ENCODE measurements at regions not wholly inside any gene's neighbourhood (a gene's known extent, or its start where the extent isn't known, plus 50 kb on each side); places are given as distances from the start of the nearest gene placed in this dataset.

GRCh38 chr5:106195679-106196474, 1474.9 kb downstream of the EFNA5 start:
- Mint-ChIP-seq H3K27me3 (ENCODE audit: low read depth in 2 of 2) (no peaks in the 10 kb centered on the region), H3K27ac (no peak overlapping the region), H3K9me3 (peaks cover 10 to 17% of the 10 kb centered on the region in 2 donors), H3K4me3 (no peak overlapping the region), H3K36me3 (no peaks in the 10 kb centered on the region), H3K4me1 (no peaks in the 10 kb centered on the region)
- no peak overlapping the region for H3K27ac ChIP-seq (ENCODE audit: low read length)
- no peak for TF ChIP-seq CTCF (IDR thresholded peaks at IDR 0.05)
- H3K9me3 ChIP-seq (ENCODE audit: control insufficient read depth, insufficient read depth, low read length) = no peaks in the 10 kb centered on the region
- no peaks in the 10 kb centered on the region for H3K27me3 ChIP-seq (ENCODE audit: control insufficient read depth, insufficient read depth, low read length)
- no peak for DNase-seq
- no peaks in the 10 kb centered on the region for H3K36me3 ChIP-seq (ENCODE audit: control insufficient read depth, insufficient read depth, low read length)
- 76% methylated on average over 4 of the region's 5 CpGs for WGBS (ENCODE audit: insufficient coverage)
- no peaks in the 10 kb centered on the region for H3K4me1 ChIP-seq (ENCODE audit: control insufficient read depth, insufficient read depth, low read length)
- intact Hi-C loops (cut with micrococcal nuclease) = no loop called here
- ATAC-seq = no peak
- H3K4me3 ChIP-seq (ENCODE audit: low read length) = no peak overlapping the region

- no peaks in the 10 kb centered on the region for H3K27me3 Mint-ChIP-seq (ENCODE audit: low read depth in 2 of 2)
- H3K9me3 Mint-ChIP-seq = peaks cover 3 to 6% of the 10 kb centered on the region in 2 donors
- no peaks in the 10 kb centered on the region for H3K4me1 ChIP-seq (ENCODE audit: control insufficient read depth, insufficient read depth, low read length)
- 100% methylated on average over 1 of the region's 3 CpGs for WGBS (ENCODE audit: insufficient coverage)
- TF ChIP-seq CTCF (IDR thresholded peaks at IDR 0.05) = no peak
- H3K9me3 ChIP-seq (ENCODE audit: control insufficient read depth, insufficient read depth, low read length) = no peaks in the 10 kb centered on the region
- no peak overlapping the region for H3K27ac Mint-ChIP-seq
- DNase-seq (no peak), ATAC-seq (no peak)
- no peak overlapping the region for H3K4me3 Mint-ChIP-seq
- intact Hi-C loops (cut with micrococcal nuclease) = no loop called here
- H3K27me3 ChIP-seq (ENCODE audit: control insufficient read depth, insufficient read depth, low read length) = no peaks in the 10 kb centered on the region
- H3K4me1 Mint-ChIP-seq = no peaks in the 10 kb centered on the region
- no peaks in the 10 kb centered on the region for H3K36me3 Mint-ChIP-seq
- H3K36me3 ChIP-seq (ENCODE audit: control insufficient read depth, insufficient read depth, low read length) = no peaks in the 10 kb centered on the region
- H3K27ac ChIP-seq (ENCODE audit: low read length) = no peak overlapping the region
- H3K4me3 ChIP-seq (ENCODE audit: low read length) = no peak overlapping the region
Observed at GRCh38 chr5:106189121-106189809, 1481.5 kb downstream of the EFNA5 start.

- H3K36me3 ChIP-seq (ENCODE audit: control insufficient read depth, insufficient read depth, low read length) = no peaks in the 10 kb centered on the region
- H3K4me3 Mint-ChIP-seq = no peak overlapping the region
- H3K27ac ChIP-seq (ENCODE audit: low read length) = no peak overlapping the region
- H3K9me3 Mint-ChIP-seq = peaks cover 3 to 5% of the 10 kb centered on the region in 2 donors
- no peaks in the 10 kb centered on the region for H3K27me3 Mint-ChIP-seq (ENCODE audit: low read depth in 2 of 2)
- H3K4me3 ChIP-seq (ENCODE audit: low read length) = no peak overlapping the region
- DNase-seq (no peak), ATAC-seq (no peak)
- no peak overlapping the region for H3K27ac Mint-ChIP-seq
- intact Hi-C loops (cut with micrococcal nuclease) = no loop called here
- TF ChIP-seq CTCF (IDR thresholded peaks at IDR 0.05) = no peak
- H3K36me3 Mint-ChIP-seq = no peaks in the 10 kb centered on the region
- 85% methylated on average over 3 of the region's 3 CpGs for WGBS (ENCODE audit: insufficient coverage)
- no peaks in the 10 kb centered on the region for H3K4me1 ChIP-seq (ENCODE audit: control insufficient read depth, insufficient read depth, low read length)
- H3K27me3 ChIP-seq (ENCODE audit: control insufficient read depth, insufficient read depth, low read length) = no peaks in the 10 kb centered on the region
- H3K9me3 ChIP-seq (ENCODE audit: control insufficient read depth, insufficient read depth, low read length) = no peaks in the 10 kb centered on the region
- H3K4me1 Mint-ChIP-seq = no peaks in the 10 kb centered on the region
Observed at GRCh38 chr5:106185661-106186081, 1485.1 kb downstream of the EFNA5 start.

Measured in natural killer cell (primary cell).